Muscle layer of duodenum (tissue), 2 donors: ENCODE measurements at regions not wholly inside any gene's neighbourhood (a gene's known extent, or its start where the extent isn't known, plus 50 kb on each side); places are given as distances from the start of the nearest gene placed in this dataset.

Experiments
- H3K27ac ChIP-seq: one replicate; pipeline ENCODE4 v1.7.0; 2013; ENCODE audit warnings: mild to moderate bottlenecking, low read length
- H3K27me3 ChIP-seq: one replicate; pipeline ENCODE4 v1.7.0; 2013; ENCODE audit warnings: low read depth, mild to moderate bottlenecking, control low read depth, low read length
- H3K36me3 ChIP-seq, 2 donors: one replicate each; pipeline ENCODE4 v1.7.0; 2013; ENCODE audit warnings: low read length in 2 of 2, control low read depth in 1 of 2, mild to moderate bottlenecking in 1 of 2; ENCODE audit not compliant: insufficient read depth in 2 of 2, control insufficient read depth in 1 of 2
- H3K4me1 ChIP-seq, 2 donors: one replicate each; pipeline ENCODE4 v1.7.0; 2013; ENCODE audit warnings: low read length in 2 of 2, mild to moderate bottlenecking in 2 of 2, control low read depth in 1 of 2, moderate library complexity in 1 of 2; ENCODE audit not compliant: insufficient read depth in 2 of 2, control insufficient read depth in 1 of 2
- H3K4me3 ChIP-seq, 2 donors: one replicate each; pipeline ENCODE4 v1.7.0; 2013; ENCODE audit warnings: low read length in 2 of 2, low read depth in 1 of 2, mild to moderate bottlenecking in 1 of 2
- H3K9me3 ChIP-seq, 2 donors: one replicate each; pipeline ENCODE4 v1.7.0; 2013; ENCODE audit warnings: low read length in 2 of 2, control low read depth in 1 of 2, mild to moderate bottlenecking in 1 of 2; ENCODE audit not compliant: control insufficient read depth in 1 of 2
- donor health status: healthy.

DNA sequence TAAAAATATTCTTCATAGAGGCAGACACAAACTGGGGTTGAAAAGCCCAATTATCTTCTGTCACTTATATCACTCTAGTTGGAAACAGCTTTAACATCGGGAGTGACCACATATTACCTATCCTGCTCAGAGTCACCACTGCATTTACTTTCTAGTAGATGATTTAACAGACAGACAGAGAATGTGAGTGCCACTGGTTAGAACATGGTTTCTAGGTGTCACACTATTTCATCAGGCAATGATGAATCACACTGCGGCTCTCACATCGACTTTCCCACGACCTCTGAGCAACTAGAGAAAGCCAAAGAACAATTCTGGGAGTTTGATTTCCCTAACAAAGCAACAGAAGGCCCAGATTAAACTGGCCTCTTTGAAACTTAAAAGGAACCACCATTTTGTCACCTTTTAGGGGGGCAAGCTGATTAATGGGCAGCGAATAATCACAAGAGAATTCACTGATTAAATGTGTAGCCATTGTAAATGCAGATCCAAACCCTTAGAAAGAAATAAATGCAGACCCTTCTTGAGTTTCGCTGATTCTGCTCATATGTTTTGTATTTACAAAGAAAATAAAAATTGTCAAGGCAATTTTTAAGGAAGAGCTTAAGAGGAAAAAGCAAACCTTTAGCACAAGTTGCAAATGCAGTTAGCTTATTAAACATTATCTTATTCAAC, 112.6 kb upstream of the KBTBD8 start:
- no peak overlapping the region for H3K27ac ChIP-seq
- no peaks in the 10 kb centered on the region for H3K4me1 ChIP-seq
- H3K4me3 ChIP-seq, result no peak overlapping the region
- no peaks in the 10 kb centered on the region for H3K27me3 ChIP-seq
- no peaks in the 10 kb centered on the region for H3K36me3 ChIP-seq
- no peaks in the 10 kb centered on the region for H3K9me3 ChIP-seq

DNA sequence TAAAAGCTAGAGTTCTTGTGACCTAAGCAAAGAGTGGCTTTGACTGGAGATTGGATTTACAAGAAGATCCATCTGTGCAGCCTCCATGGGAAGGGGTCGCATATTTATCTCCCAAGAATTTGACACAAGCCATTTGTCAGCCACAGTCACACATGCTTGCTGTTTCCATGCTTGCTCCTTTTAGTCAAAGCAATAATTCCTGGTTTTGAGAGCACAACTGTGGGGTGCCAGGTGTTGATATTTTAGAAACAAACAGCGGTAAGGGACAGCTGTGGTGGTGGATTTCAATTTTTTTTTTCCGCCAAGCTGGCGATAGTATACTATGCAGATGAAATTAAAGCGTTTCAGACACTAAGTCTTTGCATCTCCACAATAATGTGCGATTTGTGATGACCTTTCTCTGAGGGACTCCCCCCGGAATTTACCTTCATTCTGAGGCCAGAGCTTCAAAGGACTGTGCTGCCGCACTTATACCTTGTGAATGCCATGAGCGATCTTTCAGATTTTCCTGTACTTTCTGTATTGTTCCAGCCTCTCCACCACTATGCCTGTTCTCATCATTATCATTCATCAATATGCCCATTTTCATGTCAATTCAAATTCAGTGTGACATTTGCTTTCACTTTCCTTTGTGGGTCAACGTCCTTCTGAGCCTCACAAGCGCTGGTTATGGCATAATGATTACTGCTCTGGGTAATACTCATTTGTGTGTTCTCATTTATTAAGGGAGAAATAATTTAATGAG, 108.2 kb upstream of the KBTBD8 start:
- Histone ChIP-seq H3K4me1 (no peaks in the 10 kb centered on the region), H3K36me3 (no peaks in the 10 kb centered on the region), H3K4me3 (no peak overlapping the region), H3K27me3 (no peaks in the 10 kb centered on the region), H3K27ac (no peak overlapping the region), H3K9me3 (no peaks in the 10 kb centered on the region)

DNA sequence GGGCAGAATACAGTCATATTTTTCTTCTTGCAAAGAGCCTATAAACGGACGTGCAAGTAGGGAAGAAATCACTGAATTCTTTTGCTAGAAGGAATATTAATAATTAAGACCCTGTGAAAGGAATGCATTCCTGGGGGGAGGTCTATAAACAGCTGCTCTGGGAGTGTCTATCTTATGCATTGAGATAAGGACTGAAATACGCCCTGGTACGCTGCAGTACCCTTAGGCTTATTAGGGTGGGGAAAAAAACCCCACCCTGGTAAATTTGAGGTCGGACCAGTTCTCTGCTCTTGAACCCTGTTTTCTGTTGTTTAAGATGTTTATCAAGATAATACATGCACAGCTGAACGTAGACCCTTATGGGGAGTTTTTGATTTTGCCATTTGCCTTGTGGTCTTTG, 100.0 kb upstream of the KBTBD8 start:
- no peaks in the 10 kb centered on the region for H3K27me3 ChIP-seq

DNA sequence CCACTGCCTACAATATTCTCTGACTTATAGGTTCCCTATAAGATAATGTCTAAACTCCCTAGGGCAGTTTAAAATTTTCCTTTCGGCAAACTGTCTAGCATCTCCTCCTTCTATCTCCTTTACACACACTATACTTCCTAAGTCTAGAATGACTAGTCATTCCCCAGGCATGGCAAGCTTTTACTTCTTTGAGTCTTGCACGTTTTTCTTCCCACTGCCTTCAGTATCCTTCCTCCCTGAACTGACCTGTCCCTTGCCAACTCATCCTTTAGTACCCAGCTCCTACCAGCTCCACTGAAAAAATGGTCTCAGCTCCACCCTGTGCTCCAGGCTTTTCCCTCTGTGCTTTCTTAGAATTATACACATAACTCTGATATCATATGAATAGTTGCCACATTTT, 93.8 kb upstream of the KBTBD8 start:
- Histone ChIP-seq H3K9me3 (peaks cover 5 to 6% of the 10 kb centered on the region in 2 donors), H3K27me3 (no peaks in the 10 kb centered on the region), H3K36me3 (no peaks in the 10 kb centered on the region), H3K4me3 (no peak overlapping the region), H3K4me1 (no peaks in the 10 kb centered on the region), H3K27ac (no peak overlapping the region)

More for the DNA sequence above, 100.0 kb upstream of the KBTBD8 start:
- Histone ChIP-seq H3K9me3 (peaks cover 5 to 13% of the 10 kb centered on the region in 2 donors), H3K4me1 (no peaks in the 10 kb centered on the region), H3K27ac (no peak overlapping the region), H3K36me3 (no peaks in the 10 kb centered on the region), H3K4me3 (no peak overlapping the region)

DNA sequence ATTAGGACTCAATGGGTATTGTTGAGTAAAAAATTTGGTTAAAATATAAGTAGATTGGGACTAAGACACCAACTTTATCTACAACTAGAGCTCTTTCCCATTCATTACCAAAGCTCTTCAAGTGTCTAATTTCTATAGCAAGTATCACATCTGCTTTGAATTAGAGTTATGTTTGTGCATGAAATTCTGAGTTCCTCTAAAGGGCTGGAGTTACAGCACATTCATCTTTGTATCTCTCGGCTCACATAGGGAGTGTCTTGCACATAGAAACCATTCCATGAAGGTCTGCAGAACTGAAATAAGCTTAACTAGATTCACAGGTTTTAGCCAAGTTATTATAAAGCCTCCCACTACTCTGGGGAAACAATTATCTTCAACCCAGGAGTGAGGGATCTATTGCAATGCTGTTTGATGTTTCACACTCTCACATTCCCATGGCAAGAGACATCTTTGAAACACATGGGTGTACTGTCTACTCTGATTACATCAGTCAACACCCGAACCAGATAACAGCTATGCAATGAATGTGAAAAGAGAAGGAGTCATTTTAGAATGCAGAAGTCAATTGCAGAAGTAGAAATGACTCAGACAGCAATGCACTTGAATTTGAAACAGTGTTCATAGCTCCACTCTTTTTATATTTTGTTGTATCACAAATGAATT, 93.1 kb upstream of the KBTBD8 start:
- Histone ChIP-seq H3K27me3 (no peaks in the 10 kb centered on the region), H3K4me1 (no peaks in the 10 kb centered on the region), H3K9me3 (peaks cover 5% of the 10 kb centered on the region in 2 donors), H3K4me3 (no peak overlapping the region), H3K36me3 (no peaks in the 10 kb centered on the region), H3K27ac (no peak overlapping the region)

DNA sequence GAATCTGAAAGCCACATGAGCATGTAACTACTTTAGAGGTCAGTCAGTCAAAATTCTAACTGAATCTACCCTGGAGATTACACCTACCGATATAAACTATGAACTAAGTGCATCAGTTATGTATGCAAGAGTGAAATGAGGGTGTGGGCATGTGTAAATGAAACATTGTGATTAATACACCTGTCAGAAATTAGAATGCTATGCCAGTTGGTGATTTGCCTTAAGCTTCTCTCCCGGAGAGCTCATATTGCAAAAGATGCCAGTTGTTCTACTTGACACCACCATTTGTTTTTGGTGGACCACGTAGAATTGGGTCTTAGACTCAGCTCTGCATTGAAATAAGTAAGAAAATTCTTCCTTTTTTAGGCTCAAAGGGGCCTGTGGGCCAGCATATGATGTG, 91.0 kb upstream of the KBTBD8 start:
- no peaks in the 10 kb centered on the region for H3K36me3 ChIP-seq
- no peaks in the 10 kb centered on the region for H3K27me3 ChIP-seq
- H3K9me3 ChIP-seq, result peaks cover 0 to 2% of the 10 kb centered on the region in 2 donors
- no peak overlapping the region for H3K27ac ChIP-seq
- H3K4me1 ChIP-seq, result no peaks in the 10 kb centered on the region
- no peak overlapping the region for H3K4me3 ChIP-seq

DNA sequence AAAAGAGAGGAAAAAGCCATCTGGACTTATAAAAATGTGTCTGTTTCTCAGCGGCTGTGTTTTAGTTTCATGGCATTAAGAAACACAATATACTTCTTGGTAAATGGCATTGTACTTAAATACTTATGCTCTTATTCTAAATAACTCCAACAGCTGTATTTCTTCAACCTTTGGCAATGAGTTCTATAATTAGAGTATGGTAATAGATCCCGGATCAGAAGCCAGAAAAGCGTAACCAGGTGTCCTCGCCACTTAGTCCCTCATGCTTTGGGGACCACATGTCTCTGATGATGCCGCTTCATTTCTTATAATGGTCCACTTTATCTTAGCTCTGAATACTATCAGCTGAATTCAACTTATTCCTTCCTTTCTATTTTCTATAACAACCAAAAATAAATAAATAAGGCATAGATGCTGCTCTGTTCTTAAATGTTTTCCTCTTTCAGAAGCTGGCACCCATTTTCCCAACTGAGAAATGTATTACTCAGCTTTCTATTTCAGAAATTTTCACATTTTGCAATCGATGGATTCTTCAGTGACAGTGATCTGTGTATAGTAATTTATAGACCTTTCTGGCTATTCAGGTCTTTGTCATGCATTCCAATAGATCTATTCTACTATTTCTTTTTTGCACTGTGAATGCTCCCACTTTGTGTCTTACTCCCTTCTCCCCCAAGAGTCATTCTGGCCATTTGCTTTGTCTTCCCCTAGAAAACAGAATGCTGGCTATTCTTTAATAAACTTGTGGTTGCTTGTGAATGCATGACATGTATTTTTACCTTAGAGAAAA, 87.6 kb upstream of the KBTBD8 start:
- Histone ChIP-seq H3K27me3 (no peaks in the 10 kb centered on the region), H3K27ac (no peak overlapping the region), H3K36me3 (no peaks in the 10 kb centered on the region), H3K4me1 (no peaks in the 10 kb centered on the region), H3K9me3 (peaks cover 0 to 12% of the 10 kb centered on the region in 2 donors), H3K4me3 (no peak overlapping the region)

DNA sequence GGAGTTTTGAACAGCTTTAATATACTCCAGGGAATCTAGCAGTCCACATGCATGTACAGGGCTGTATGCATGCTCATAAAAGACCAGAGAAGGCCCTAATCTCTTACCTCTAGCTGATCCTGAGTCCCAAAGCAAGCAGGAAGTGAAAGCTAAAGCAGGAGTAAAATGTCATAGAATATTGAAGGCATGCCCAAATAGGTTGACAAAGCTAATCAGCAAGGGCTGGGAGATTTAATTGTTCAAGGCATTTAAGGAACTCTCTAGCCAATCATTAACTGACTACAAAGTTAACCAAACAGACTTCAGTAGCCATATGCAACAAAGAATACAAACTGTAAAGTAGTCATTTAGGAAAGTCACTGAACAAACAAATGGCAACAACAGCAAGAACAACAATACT, 85.8 kb upstream of the KBTBD8 start:
- H3K4me1 ChIP-seq, result no peaks in the 10 kb centered on the region
- no peaks in the 10 kb centered on the region for H3K36me3 ChIP-seq
- no peak overlapping the region for H3K27ac ChIP-seq
- H3K27me3 ChIP-seq, result no peaks in the 10 kb centered on the region
- peaks cover 0 to 12% of the 10 kb centered on the region in 2 donors for H3K9me3 ChIP-seq
- H3K4me3 ChIP-seq, result no peak overlapping the region

DNA sequence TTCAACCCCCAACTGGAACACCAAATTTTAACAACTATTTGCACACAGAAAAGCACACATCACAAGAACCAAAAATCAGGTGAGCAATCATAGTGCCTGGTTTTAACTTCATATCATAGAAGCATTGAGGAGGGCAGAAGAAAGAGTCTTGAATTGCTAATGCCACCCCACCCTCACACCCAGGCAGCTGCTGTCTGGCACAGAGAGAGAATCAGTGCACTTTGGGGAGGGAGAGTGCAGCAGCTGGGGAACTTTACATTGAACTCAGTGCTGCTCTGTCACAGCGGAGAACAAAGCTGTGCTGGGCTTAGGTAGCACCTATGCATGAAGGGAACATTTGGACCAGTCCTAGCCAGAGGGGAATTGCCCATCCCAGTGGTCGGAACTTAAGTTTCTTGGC, 76.0 kb upstream of the KBTBD8 start:
- Histone ChIP-seq H3K27me3 (no peaks in the 10 kb centered on the region), H3K4me1 (no peaks in the 10 kb centered on the region), H3K9me3 (no peaks in the 10 kb centered on the region), H3K27ac (no peak overlapping the region), H3K4me3 (no peak overlapping the region), H3K36me3 (no peaks in the 10 kb centered on the region)

DNA sequence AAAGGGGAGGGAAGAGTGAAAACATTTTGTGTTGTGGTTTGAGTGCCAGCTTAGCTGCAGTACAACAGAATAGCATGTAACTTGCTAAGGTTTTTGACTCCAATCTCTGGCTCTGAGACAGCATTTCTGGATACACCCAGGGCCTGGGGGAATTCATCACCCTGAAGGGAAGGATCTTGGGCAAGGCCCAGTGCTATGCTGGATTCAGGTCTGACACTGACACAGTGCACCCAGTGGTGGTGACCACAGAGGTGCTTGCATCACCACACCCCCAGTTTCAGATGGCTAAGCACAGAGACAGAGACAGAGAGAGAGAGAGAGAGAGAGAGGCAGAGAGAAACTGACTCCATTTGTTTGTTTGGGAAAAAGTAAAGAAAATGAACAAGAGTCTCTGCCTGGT, 74.1 kb upstream of the KBTBD8 start:
- Histone ChIP-seq H3K9me3 (no peaks in the 10 kb centered on the region), H3K4me3 (no peak overlapping the region), H3K36me3 (no peaks in the 10 kb centered on the region), H3K27me3 (no peaks in the 10 kb centered on the region), H3K27ac (no peak overlapping the region), H3K4me1 (no peaks in the 10 kb centered on the region)

DNA sequence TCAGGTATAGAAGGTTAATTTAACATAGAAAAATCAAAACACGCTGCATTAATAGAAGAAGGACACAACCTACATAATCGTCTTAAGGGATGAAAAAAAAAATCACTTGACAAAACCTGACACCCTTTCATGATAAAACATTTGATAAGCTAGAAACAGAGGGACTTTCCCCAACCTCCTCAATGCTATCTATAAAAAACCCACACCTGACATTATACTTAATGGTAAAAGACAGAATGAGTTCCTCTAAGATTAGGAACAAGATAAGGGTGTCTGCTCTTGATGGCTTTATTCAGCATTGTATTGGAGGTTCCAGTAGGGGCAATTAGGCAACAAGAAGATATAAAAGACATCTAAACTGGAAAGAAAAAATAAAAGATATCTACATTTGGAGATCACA, 69.9 kb upstream of the KBTBD8 start:
- Histone ChIP-seq H3K36me3 (no peaks in the 10 kb centered on the region), H3K27ac (no peak overlapping the region), H3K9me3 (no peaks in the 10 kb centered on the region), H3K4me1 (no peaks in the 10 kb centered on the region), H3K4me3 (no peak overlapping the region), H3K27me3 (no peaks in the 10 kb centered on the region)
